ENCODE measurements at regions not wholly inside any gene's neighbourhood (a gene's known extent, or its start where the extent isn't known, plus 50 kb on each side); places are given as distances from the start of the nearest gene placed in this dataset.

DNA sequence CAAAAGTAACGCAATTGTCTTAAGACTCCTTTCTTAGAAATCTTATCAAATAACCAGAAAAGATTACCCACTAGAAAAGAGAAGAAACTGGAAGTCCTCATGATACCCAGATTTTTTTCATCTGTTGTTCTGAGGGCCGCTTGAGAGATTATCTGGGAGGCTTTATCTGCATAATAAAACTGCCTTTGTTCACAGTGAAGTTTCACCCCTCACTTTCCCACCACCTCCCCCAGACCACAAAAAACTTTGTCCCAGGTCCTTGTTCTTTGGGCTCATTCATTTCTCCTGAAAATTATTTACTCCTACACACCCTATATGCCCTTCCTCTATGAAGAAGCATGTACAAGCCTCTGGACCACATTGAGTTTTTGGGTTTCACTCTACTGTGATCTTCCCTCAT, 745.1 kb upstream of the COBL start:
- TF ChIP-seq EZH2phosphoT487 (conservative IDR thresholded peaks at IDR 0.05; ENCODE audit: low read length) (no peak), CTCF (IDR thresholded peaks at IDR 0.05; ENCODE audit: insufficient read depth, low read length, poor library complexity, severe bottlenecking) (no peak)
